Hepatocyte (in vitro differentiated cells): ENCODE measurements at regions not wholly inside any gene's neighbourhood (a gene's known extent, or its start where the extent isn't known, plus 50 kb on each side); places are given as distances from the start of the nearest gene placed in this dataset.

Source experiments
- EZH2 ChIP-seq: fragments of 200-600 bp; sonication (generic); IDR thresholded peaks from 2 replicates; pipeline ENCODE4 v1.6.1; 2016; ENCODE audit warnings: antibody characterized with exemption, mild to moderate bottlenecking, borderline replicate concordance
- EZH2phosphoT487 ChIP-seq: fragments of 200-600 bp; sonication (generic); IDR thresholded peaks from one replicate; pipeline ENCODE4 v1.6.1; 2018; ENCODE audit warnings: antibody characterized with exemption, mild to moderate bottlenecking, low read depth, moderate library complexity; ENCODE audit not compliant: unreplicated experiment, severe bottlenecking
- TF ChIP-seq, protein P1 (sequence below): fragments of 200-600 bp; sonication (generic); IDR thresholded peaks from 2 replicates; pipeline ENCODE4 v1.5.1; 2016; ENCODE audit warnings: antibody characterized with exemption, mild to moderate bottlenecking; ENCODE audit not compliant: poor library complexity

DNA sequence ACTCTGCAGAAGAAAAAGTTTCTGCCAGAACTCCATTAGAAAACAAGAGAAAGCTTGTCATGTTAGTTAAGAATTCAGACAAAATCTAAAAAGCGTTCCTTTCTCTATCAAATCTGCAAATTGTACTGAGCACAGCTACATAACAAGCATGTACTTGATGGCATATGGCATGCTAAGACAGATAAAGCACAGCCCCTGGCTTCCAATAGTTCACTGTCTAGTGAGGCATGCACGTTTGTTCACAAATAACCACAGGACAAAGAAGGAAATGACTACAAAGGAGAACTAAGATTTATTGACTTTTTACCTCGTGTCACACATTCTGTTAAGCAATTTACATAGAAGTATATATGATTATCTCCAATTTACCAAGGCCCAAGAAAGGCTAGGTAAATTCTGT, 518.2 kb upstream of the TLE4 start:
- TF ChIP-seq, protein P1, sequence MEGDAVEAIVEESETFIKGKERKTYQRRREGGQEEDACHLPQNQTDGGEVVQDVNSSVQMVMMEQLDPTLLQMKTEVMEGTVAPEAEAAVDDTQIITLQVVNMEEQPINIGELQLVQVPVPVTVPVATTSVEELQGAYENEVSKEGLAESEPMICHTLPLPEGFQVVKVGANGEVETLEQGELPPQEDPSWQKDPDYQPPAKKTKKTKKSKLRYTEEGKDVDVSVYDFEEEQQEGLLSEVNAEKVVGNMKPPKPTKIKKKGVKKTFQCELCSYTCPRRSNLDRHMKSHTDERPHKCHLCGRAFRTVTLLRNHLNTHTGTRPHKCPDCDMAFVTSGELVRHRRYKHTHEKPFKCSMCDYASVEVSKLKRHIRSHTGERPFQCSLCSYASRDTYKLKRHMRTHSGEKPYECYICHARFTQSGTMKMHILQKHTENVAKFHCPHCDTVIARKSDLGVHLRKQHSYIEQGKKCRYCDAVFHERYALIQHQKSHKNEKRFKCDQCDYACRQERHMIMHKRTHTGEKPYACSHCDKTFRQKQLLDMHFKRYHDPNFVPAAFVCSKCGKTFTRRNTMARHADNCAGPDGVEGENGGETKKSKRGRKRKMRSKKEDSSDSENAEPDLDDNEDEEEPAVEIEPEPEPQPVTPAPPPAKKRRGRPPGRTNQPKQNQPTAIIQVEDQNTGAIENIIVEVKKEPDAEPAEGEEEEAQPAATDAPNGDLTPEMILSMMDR: no peak
- TF ChIP-seq EZH2phosphoT487 (no peak), EZH2 (no peak)
